GM04503 (cell line): ENCODE measurements at regions not wholly inside any gene's neighbourhood (a gene's known extent, or its start where the extent isn't known, plus 50 kb on each side); places are given as distances from the start of the nearest gene placed in this dataset.

Experiments used
- DNase-seq: peaks from one replicate; pipeline ENCODE4 v3.0.0-alpha.2; 2012; ENCODE audit warnings: low read depth

DNA sequence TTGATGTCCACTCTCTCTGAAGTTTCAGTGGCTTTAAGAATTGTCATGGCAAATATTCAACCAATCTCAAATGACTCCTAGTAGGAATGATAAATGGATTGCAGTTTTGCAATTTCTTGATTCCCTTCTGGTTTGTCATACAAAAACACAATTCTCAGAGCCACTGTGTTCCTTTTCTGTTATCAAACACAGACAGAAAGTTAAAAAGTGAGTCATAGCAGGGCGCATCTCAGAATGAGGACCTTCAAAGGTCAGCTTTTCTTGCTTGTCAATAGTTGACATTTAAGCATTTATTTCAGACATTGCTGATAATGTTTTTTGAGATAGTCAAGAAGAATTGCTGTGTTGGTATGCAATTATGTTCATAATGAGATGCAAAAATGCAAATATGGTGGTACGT is 405.9 kb downstream of the NR2F2 start:
- no peak for DNase-seq

DNA sequence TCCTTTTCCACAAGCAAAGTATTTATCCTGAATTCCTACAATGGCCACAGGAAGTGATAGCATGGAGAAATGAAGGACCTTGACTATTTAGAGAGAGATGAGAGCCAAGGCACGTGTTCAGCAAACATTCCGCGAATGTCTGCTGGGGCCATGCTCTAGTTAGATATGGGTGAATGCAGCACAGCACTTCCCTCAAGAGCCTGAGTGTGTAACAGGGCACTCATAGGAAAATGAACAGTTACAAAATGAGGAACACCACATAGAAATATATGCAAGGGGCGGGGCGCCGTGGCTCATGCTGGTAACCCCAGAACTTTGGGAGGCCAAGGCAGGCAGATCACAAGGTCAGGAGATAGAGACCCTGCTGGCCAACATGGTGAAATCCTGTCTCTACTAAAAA is 406.9 kb downstream of the NR2F2 start:
- no peak for DNase-seq

DNA sequence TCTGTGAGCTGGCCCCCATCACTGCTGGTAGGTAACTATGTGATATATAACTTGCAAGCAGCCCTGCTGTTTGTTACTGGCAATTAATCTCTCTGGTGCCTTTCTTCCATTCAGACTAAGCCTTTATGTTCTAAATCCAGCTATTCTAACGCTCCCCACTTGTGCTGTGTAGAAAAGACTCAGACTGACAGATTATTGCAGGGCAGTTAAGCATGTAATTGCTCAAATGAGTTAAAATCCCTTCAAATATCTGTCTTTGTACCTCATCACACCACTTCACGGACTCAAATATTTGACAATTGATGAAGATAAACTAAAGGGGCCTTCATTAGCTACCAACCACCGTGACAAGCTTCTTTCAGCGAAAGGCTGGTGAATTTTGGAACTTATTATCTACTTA is 416.2 kb downstream of the NR2F2 start:
- no peak for DNase-seq

DNA sequence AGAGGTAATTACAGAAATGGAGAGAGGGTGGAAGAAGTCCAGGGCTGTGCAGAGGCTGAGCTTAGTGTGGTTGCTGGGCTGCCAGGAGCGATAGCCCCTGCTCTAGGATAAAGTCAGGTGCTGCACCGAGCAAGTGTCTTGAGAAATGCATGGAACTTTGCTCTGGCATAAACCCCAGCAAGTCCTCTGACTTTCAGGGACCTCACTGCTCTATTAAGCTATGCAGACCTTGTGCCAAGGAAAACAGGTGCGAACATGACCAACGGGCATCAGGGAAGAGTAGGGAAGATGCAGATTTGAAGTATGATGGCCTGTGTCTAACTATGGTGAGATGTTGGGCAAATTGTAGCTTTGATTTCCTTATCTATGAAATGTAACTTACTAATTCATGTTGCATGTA is 416.8 kb downstream of the NR2F2 start:
- no peak for DNase-seq

DNA sequence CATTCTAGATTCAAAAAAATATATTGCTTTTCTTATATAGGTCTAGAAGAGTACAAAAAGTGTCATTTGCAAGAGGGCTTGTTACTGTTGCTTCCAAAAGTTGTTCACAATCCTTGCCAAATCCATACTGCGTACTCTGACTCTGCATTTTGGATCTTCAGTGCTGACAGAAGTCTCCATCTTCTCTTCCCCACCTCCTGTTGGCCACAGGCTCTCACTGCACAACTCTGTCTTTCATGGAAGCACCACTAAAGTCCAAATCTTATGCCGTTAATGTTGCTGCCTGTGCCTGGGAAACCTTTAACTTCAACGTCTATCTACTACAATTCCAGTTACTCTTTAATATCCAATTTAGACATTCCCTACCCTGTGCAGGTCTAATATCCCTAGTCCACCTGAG is 419.9 kb downstream of the NR2F2 start:
- no peak for DNase-seq

DNA sequence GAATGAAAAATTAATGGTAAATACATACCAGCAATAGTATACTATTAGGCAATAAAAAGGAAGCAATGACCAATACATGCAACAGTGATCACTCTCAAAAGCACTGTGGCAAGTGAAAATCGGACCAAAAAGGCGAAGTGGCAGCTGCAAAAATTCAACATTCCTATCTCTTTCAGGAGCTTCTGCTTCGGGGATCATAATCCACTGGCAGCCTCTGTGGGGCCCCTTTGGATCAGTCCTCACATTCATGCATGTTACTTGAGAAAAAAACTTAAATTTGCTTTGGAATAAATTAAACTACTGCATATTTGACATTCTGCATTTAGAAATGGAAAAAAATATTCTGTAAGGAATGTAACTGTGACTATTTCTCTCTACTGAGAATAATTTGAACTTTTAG is 425.6 kb downstream of the NR2F2 start:
- DNase-seq = no peak

DNA sequence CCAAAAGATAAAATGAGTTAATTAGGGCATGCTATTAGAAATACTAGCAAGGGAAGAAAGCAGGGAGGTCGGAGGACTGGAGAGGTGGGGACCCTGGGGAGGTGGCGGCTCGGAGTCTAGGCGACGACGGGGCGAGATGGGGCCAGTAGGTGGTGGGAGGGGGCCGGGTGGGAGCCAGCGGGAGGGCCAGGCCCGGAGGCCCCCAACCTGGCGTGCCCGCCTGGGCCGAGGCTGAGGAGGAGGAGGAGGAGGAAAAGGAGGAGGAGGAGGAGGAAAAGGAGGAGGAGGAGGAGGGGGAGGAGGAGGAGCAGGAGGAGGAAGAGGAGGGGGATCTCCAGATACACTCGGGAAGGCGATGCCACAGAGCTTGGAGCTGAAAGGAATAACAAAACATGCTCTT is 426.2 kb downstream of the NR2F2 start:
- no peak for DNase-seq

DNA sequence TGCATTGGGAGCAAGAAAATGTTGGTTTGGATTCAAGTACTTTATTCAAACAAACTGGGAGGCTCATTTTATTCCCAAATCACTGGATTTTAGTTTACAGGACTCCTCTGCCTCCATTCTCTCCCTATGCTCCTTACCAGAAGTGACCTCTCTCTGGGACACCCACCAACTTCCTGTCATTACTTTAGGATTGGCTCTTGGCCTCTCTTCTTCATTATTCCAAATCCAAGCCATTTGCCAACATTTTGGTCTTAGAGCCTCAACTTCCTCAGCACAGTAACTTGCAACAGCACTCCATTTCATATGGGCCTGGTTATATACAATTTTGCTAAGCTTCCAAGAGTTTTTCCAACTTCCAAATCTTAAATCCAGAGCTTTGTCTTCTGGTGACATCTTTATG is 432.1 kb downstream of the NR2F2 start:
- DNase-seq = no peak

DNA sequence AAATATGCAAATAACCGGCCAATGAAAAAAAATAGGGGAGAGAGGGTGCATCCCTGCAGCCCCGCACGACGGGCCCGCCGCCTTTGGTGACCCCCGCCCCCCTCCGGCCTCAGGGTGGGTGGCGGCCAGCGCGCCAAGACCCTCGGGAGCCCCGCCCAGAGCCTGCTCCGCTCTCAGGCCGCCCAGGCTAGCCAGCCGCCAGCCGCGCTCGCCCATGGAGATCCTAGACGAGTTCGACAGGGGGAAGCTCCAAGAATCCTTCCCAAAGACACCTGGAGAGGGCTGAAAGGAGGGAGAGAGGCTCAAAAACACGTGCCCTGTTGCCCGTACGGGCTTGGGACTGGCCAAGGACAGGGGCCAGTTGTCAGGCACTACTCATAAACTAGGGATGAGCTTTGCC is 434.0 kb downstream of the NR2F2 start:
- DNase-seq = no peak

DNA sequence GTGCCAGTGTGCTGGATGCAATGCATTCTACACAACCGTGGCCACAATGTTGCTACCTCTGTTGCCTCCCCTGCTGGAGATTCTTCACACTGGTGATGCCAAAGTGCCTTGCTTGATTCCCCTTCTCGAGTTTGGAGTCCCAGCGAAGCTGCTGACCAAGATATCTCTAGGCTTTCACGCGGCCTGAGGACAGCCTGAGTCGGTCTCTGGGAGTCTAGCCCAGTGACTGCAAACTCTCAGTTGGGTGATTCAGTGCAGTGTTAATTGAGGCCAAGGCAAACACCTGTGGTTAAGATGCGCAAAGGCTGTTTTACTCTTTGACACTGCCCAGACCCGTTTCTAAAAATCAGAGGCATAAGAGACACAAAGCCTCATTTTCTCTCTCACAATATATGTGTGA is 434.4 kb downstream of the NR2F2 start:
- DNase-seq = no peak

DNA sequence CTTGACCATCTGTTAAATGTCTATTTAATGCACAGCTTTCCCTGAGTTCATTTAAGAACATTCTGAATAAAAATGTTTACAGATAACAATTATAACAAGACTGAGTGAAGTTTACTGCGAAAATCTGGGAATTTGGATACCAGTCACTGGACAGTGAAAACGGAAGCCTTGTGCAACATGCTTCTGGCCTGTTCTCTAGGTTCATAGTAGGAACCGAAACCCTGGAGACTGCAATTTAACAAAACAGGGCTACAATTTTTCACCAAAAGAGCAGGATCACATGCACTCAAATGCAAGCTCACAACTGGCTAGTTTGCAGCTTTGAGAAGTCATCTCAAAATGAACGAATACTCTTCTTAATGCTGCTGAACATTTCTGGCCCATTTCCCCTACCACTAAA is 435.9 kb downstream of the NR2F2 start:
- no peak for DNase-seq

DNA sequence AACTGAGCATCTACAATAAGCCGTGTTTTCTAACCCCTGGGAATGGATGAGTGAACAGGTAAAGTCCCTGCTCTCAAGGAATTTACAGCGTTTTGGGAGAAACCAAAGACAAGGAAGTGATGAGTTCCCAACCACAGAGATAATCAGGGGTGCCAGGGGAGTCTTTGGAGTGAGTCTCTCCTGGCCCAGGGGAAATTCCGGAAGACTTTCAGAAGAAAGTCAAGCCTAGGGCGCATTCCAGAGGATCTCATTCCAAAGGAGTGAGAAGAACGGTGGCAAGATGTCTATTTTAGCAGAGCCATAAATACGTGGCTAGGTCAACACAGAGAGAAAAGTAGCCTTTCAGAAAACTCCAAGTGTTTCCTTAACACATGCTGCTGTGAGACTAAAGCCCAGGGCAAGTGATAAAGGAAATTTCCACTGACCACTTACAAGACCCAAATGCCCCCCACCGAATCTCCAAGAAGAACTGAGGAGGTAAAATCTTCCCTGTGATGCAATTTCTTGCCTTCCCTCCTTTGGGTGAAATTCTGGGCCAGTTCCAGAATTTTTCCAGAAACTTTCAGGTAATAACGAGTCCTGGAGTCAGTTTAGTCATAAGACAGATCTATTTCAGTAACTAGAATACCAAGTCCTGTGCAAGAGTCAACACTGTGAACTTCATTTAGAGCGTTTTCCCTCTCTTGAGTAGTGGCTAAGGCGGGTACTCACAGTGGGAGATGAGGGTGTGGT is 437.4 kb downstream of the NR2F2 start:
- no peak for DNase-seq

DNA sequence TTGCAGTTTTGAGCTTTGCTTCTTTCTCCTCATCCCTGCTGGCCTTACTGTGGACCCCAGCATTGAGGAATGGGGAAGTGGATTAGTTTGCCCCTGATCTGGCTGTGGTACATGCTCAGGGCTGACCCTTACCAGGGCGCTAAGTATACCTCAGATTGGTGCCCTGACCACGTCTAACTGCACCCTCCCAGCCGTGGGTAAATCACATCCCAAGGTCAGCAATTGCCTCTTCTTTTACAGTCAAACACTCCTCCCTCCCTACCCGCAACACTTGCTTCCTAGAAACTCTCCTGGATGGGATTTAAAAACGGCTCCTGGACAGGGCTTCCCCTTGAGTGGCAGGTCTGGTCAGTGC is 437.9 kb downstream of the NR2F2 start:
- DNase-seq = no peak

DNA sequence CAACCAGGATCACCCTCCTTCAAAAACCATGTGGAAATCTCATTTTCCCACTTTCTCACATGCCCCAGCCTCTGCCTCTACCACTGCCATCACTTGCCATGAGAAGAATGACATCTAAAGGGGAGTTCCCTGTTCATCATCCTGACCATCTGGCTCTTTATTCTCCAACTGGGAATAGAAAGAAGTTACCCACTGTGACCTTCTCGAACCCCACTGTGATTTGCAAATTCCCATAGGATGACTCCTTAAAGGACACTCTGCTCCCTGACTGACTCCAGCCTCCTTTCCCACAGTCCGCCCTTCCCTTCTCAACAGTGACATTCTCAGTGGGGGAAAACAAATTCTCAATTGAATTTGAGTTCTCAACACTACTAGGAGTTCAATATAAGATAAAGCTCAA is 440.5 kb downstream of the NR2F2 start:
- DNase-seq = no peak

DNA sequence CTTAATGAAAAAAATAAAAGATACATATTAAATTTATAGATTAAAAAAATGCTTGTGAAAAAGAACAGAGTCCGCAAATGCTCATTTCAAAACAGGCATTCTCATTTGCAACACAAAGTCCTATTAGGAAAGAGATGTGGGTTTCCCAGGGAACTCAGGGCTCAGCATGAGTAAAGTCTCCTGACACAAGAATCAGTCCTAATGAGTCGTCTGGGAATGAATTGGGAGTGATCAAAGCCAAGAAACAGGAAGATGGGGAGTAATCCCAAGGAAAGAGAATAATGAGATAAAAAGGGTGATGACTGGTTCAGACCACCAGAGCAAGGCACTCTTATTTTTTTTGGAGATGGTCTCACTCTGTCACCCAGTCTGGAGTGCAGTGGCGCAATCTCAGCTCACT is 443.7 kb downstream of the NR2F2 start:
- DNase-seq = no peak

DNA sequence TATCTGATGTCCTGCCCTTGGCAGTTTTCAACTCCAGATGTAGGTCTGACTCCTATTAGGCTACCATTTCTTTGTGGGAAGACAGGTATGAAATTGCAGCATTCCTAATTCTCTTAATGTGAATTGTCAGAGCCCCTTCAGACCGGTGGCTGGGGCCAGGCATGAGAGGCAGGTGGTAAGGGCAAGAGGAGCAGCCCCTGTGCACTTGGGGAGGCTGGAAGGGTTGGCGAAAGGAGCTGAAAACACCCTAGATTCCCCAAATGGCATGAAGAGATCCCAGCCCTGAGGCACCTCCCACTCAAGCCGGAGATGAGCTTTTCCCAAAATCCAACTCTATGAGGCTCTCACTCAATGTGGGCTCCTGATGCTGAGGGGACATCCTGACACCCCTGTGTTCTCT is 453.2 kb downstream of the NR2F2 start:
- DNase-seq = no peak

DNA sequence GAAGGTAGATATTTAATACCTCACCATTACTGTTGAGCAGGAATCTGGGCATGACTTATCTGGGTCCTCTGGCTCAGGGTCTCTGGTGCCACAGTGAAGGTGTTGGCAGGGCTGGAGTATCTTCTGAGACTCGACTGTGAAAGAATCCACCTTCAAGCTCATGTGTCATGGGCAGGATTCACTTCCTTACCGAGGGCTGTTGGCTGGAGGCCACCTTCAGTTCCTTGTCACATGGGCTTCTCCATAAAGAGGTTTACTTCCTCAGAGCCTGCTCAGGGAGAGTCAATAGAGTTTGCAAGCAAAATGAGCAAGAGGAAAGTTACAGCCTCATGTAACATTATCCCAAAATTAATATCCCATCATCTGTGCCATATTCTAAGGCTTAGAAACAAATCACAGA is 459.5 kb downstream of the NR2F2 start:
- DNase-seq = no peak

DNA sequence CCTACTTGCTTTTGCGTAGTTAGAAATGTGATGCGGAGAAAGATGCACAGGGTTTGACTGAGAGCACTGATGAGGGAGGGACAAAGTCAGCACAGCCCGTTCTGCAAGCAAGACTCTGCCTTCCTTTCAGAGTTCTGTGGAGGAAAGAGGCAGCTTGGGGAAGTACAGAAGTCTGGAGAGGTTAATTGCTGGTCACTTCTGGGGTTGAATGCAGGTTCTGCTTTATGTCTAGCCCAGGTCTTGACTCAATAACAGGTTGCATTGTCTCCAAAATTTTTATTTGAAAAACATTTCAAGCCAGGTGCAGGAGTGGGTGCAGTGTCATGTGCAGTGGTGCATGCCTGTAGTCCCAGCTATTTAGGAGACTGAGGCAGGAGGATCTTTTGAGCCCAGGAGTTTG is 461.7 kb downstream of the NR2F2 start:
- DNase-seq = no peak

DNA sequence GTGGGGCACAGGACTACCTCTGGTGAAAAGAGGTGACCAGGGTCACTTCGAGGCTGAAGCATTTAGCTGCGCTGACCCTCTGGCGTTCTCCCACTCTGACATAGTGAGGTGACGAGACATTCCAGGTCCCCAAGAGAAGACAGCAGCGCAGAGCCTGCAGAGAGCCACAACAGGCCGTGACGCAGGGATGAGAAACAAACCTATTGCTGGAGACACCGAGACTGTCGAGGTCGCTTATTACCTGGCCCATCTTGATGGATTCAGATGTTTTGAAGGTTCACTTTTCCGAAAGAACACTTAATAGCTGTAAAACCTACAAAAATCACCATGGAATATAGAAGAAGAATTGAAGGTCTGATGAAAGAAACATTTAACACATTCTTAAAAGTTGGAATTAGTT is 466.3 kb downstream of the NR2F2 start:
- no peak for DNase-seq

DNA sequence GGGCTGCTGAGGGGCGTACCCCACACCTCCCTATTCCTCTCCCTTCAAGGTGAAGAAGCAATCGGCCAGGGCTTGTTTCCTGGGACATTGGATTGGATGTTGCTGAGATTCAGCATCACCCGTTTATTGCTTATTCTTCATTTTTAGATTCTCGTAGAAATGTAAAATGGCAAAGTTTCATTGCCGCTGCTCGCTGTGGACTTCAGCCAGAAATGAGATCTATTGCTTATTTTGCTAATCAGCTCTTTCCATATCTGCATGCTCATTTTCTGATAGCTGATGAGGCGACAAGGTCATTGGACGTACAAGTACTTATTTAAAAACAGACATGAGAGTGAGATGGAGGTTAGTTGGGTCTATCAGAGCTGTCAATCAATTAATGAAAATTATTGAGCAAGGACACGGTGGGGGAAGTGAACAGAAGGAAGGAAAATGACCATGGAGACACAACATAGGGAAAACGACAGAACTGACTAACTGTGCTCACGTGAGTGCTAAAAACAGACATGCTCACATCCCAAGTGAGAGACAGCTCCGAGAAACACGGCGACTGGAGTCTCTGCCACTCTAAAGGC is 471.2 kb downstream of the NR2F2 start:
- DNase-seq = no peak

DNA sequence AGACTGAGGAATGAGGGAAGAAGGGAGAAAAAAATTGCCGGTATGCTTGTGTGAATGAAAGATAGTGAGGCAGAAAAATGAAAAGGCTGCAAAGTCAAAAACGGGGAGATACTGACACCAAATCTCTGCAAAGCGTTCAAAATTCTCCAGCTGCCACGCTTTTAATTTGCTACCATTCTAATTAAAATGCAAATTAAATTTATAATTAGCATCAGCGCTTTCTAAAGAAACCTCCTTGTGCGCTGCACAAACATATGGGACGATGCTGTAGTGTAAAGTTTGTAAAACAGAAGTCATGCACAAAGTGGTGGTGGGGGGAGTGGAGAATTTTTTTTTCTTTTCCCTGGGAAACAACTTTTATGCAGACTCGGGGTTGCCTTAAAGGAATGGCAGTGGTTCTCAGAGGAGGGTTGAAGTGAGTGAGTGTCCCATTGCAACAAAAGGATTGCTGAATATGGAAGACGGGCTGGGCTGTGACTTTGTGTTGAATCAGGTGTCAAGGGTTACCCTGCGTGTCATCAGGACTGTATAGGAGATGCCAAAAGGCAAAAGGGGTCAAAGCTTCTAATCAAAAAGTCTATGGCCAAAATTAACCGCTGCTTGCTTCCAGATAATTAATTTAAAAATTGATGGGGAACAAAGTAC is 472.2 kb downstream of the NR2F2 start:
- no peak for DNase-seq

DNA sequence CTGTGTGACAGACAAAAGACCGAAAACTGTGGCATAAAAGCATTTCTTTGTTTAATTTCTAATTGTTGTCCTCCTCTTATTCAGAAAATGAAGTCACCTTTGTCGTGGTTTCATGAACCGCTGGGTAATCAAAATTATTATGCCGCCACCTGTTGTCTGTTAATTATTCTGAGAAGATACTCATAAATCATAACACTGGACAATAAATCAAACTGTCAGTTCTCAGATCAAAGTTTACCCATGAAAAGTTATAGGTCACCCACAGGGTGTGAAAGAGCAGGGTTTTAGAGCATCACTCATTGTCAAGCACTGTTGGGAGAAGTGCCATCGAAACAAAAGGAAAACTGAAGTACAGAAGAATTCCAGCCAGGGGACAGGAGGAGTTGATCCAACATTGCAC is 474.3 kb downstream of the NR2F2 start:
- no peak for DNase-seq

DNA sequence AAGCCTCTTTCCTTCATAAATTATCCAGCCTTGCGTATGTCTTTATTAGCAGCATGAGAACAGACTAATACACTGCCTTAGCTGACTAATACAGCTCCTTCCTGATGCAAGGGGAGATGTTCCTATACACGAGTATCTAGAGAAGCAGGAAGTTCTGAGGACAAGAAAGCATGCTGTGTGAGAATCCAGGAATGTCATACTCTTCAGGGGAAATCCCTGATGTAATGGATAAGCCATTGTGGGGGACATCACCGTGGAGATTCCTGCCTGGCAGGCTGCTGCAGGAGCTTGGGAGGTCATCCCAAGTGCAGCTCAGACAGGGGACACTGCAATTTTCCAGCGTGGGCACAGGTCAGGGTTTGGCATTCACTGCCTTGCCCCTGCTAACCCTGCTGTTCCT is 476.9 kb downstream of the NR2F2 start:
- no peak for DNase-seq

DNA sequence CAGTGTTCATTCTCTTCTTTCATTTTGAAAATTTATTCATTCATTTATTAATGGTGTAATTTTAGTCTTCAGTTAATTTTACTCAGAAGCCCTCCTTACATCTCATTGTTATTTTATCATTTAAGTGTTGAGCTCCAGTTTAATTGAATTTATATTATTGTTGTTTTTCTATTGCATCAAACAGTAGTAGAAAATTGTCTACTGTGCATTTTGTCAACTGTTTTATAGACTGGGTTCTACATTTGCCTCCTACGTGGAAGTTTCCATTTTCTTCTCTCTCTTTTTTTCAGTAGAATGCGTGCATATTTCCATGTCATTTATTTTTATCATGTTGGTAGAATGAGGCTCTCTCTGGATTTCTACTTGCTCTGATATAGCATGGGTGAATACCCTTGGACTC is 487.4 kb downstream of the NR2F2 start:
- DNase-seq = no peak
